GM19395 (cell line): ENCODE measurements at regions not wholly inside any gene's neighbourhood (a gene's known extent, or its start where the extent isn't known, plus 50 kb on each side); places are given as distances from the start of the nearest gene placed in this dataset.

Experiments
- ATAC-seq: cut with Tn5 transposase; IDR thresholded peaks from one replicate; pipeline ENCODE4 v1.9.1; 2021; ENCODE audit warnings: mild to moderate bottlenecking, moderate library complexity; ENCODE audit not compliant: unreplicated experiment

GRCh38 chr6:81253821-81254220 lies 498.7 kb downstream of the TENT5A start:
- no peak for ATAC-seq

DNA sequence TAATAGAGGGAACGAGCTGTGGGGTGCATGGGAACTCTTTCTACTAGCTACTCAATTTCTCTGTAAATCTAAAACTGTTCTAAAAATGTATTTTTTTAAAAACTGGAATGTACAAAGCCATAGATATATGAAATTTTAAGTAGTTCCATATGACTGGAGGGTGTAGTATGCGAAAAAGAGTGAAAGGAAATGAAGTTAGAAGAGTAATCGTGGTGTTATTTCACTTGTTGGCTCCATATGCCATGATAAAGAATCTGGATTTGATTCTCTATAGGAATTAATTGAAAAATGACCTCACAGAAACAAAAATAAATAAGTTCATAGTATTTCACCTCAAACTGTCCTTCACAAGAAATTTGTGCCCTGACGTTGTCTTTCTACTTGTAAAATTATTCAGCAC lies 500.2 kb downstream of the TENT5A start:
- ATAC-seq, result no peak

DNA sequence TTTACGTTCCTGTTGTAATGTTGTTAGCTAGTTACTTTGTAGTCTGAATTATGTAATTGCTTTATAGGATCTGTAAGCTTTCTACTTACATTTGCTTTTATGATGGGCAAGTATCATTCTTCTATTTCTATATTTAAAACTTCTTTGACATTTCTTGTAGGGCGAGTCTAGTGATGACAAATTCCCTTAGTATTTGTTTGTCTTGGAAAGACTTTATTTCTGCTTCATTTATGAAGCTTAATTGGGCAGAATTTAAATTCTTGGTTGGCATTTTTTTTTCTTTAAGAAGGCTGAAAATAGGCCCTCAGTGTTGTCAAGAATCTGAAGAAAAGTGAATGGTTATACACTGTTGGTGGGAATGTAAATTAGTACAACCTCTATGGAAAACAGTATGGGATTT lies 506.3 kb downstream of the TENT5A start:
- ATAC-seq, result no peak

DNA sequence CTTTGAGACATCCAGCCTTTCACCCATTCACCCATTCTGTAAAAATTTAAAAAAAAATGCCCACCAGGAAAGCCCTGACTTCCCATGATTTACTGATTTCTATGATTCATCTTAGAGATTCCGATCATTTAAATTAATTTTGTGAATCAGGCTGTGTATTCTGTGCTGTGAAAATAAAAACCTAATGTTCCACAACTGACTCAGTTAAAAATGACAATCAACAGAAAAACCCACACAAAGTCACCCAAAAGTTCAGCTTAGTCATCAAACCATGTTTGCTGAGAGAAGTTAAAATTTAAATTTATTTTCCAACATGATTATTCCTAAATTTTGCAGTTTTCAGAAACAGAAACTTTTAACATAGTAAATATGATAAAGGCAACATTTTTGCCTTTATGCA lies 509.9 kb downstream of the TENT5A start:
- no peak for ATAC-seq

GRCh38 chr6:81241126-81242041 lies 511.1 kb downstream of the TENT5A start:
- ATAC-seq, result no peak

GRCh38 chr6:81238390-81238789 lies 514.1 kb downstream of the TENT5A start:
- ATAC-seq, result no peak

DNA sequence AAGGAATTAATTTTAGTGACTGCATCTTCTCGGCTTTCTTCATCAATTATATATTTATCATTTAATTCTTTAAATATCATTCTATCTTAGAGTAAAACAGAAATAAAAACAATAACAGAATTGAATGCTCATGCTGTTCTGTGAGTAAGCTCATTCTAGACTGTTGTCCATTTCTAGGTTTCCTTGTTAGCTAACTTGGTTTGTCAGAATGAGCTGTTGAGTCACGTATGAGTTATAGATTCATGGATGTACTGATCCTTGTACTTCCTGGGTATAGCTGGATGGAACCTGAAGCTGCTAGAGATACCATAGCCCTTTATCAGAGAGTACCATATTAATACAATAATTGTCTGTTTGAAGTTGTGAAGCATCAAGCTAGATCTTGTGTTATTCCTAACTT lies 515.3 kb downstream of the TENT5A start:
- no peak for ATAC-seq

GRCh38 chr6:81235512-81235911 lies 517.0 kb downstream of the TENT5A start:
- no peak for ATAC-seq

- ATAC-seq, result no peak
Measured at GRCh38 chr6:81233990-81234389, 518.5 kb downstream of the TENT5A start.

DNA sequence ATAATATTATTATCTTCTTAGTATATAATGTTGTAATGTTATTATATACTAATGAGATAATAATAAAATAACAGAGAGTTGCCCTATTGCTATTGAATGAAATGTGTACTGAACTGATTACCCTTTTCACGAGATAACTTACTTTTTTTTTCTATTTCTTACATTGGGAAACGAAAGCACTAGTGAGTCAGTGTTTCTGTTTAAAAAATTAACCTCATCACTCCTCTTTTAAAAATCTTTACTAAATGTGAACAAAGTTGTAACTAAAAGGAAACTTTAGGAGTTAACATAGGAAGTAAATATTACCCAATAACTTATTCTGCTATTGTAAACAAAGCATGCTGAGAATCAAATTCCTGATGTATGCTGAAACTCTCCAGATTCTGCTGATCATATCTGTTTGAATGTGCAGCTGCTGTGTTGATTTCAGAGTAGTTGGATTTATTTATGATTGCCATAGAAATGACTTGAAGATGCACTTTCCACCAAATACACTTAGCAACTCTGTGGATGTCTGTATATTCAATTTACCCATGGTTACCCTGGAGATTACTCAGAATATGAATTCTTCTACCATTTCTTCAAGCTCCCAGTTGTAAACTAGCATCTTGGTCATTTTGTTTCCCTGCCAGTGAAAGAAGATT lies 523.4 kb downstream of the TENT5A start:
- ATAC-seq, result no peak

DNA sequence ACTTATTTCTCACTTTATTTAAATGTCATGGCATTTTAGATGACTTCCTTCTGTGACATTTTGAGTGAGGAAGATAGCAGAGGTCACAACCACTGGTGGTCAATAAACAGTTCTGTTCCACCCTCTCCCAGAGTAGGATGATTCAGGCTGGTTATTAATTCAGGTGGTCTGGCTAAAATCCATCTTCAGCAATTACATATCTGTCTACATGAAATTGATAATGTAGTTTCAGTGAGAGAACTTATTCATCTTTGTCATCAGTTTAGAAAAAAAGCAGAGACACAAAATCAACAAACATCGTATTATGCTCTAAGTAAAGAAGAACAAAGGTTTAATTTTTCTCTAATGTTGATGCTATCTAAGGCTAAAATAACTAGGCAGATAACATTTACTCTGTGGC lies 525.5 kb downstream of the TENT5A start:
- ATAC-seq, result no peak

GRCh38 chr6:81216668-81217067 lies 535.8 kb downstream of the TENT5A start:
- ATAC-seq, result no peak

DNA sequence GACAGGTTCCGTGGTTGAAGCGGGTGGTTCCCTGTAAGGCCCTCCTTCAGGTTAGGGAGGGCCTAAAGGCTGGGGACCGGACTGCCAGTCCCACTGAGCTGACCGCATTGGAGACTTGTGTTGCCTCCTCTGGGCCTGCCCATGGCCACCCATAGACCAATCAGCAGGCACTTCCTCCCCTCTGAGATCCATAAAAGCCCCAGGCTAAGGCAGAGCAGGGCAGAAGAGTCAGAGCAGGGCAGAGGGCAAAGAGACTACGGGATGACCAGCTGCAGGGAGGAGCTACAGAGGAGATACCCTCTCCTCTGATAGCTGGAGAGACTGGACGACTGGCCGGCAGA lies 537.4 kb downstream of the TENT5A start:
- ATAC-seq, result no peak

- ATAC-seq, result no peak
Measured at GRCh38 chr6:81214414-81215091, 537.9 kb downstream of the TENT5A start.

GRCh38 chr6:81204731-81205130 lies 547.8 kb downstream of the TENT5A start:
- ATAC-seq, result no peak

GRCh38 chr6:81194374-81194773 lies 558.1 kb downstream of the TENT5A start:
- no peak for ATAC-seq

- ATAC-seq, result no peak
Measured at GRCh38 chr6:81172056-81172740, 580.3 kb downstream of the TENT5A start.

- ATAC-seq, result no peak
Measured at GRCh38 chr6:81169166-81169565, 583.3 kb downstream of the TENT5A start.

DNA sequence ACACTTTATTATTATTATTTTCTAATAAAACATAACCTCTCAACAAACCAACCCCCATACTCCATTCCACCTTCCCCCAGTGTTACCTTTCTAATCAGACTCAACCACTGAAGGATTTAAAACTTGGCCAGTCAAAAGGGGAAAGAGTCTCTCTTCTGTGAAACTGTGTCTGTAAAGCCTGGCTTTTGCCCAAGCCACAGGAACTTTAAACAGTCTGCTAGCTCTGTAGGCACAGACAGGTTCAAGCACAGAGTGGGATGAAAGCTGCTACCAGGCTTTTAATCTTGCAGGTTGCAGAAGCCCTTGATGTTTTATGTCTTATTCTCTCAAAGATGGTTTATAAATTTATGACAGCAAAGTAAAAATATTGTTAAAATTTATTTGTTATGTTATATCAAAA lies 585.7 kb downstream of the TENT5A start:
- ATAC-seq, result no peak

- ATAC-seq, result no peak
Measured at GRCh38 chr6:81158956-81159355, 593.5 kb downstream of the TENT5A start.

DNA sequence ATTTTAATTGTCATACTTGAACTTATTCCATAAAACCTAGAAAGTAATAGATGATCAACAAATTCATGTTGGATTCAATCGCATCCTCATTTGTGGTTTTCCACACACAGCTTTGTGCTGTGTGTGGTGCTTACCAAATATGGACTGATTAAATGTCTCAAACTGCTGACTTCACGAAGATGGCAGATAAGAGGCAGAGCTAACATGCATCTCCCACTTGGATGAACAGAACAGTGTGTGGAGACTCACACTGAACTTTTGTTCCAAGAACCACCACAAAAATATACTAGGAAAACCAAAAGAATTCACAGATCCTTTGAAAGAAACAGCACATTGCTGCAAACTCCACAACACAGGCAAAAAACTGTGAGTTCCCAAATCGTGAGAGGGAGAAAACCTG lies 603.7 kb downstream of the TENT5A start:
- ATAC-seq, result no peak
